Trophoblast cell (in vitro differentiated cells and primary cell): ENCODE measurements at regions not wholly inside any gene's neighbourhood (a gene's known extent, or its start where the extent isn't known, plus 50 kb on each side); places are given as distances from the start of the nearest gene placed in this dataset.

Experiments
- DNase-seq, 2 donors: peaks; one replicate each; pipeline ENCODE4 v3.0.0-alpha.2; 2016
- H2AFZ ChIP-seq: 2 replicates; pipeline ENCODE4 v1.6.1; 2013; ENCODE audit warnings: low read length, moderate library complexity, mild to moderate bottlenecking; ENCODE audit not compliant: insufficient read depth, poor library complexity
- H2AK5ac ChIP-seq: 2 replicates; pipeline ENCODE4 v1.6.1; 2013; ENCODE audit warnings: mild to moderate bottlenecking, low read length
- H2BK120ac ChIP-seq: 2 replicates; pipeline ENCODE4 v1.6.1; 2013; ENCODE audit warnings: low read length, mild to moderate bottlenecking, moderate library complexity; ENCODE audit not compliant: insufficient read depth, poor library complexity
- H2BK12ac ChIP-seq: 2 replicates; pipeline ENCODE4 v1.6.1; 2013; ENCODE audit warnings: mild to moderate bottlenecking, low read length, moderate library complexity
- H2BK5ac ChIP-seq: 2 replicates; pipeline ENCODE4 v1.6.1; 2013; ENCODE audit warnings: low read length, low read depth, moderate library complexity, mild to moderate bottlenecking; ENCODE audit not compliant: poor library complexity
- H3K14ac ChIP-seq: 2 replicates; pipeline ENCODE4 v1.6.1; 2013; ENCODE audit warnings: mild to moderate bottlenecking, low read length
- H3K18ac ChIP-seq: 2 replicates; pipeline ENCODE4 v1.6.1; 2013; ENCODE audit warnings: mild to moderate bottlenecking, low read length
- H3K23ac ChIP-seq: 2 replicates; pipeline ENCODE4 v1.6.1; 2013; ENCODE audit warnings: low read length
- H3K27ac ChIP-seq: 2 replicates; pipeline ENCODE4 v1.5.1; 2013; ENCODE audit warnings: low read depth, mild to moderate bottlenecking, inconsistent platforms, low read length, moderate library complexity
- H3K27me3 ChIP-seq: 2 replicates; pipeline ENCODE4 v1.6.1; 2013; ENCODE audit warnings: inconsistent platforms, mild to moderate bottlenecking, low read length, moderate library complexity; ENCODE audit not compliant: insufficient read depth
- H3K36me3 ChIP-seq, 2 experiments: 1 replicate in 1 of 2; 2 replicates in 1 of 2; pipeline ENCODE4 v1.6.1; 2013; ENCODE audit warnings: low read length in 2 of 2, mild to moderate bottlenecking in 2 of 2, moderate library complexity in 1 of 2; ENCODE audit not compliant: insufficient read depth in 2 of 2, control insufficient read depth in 1 of 2
- H3K4ac ChIP-seq: 2 replicates; pipeline ENCODE4 v1.6.1; 2013; ENCODE audit warnings: low read depth, mild to moderate bottlenecking, low read length, moderate library complexity
- H3K4me1 ChIP-seq, 2 experiments: 1 replicate in 1 of 2; 2 replicates in 1 of 2; pipeline ENCODE4 v1.6.1; 2013; ENCODE audit warnings: low read length in 2 of 2, mild to moderate bottlenecking in 2 of 2, moderate library complexity in 1 of 2; ENCODE audit not compliant: insufficient read depth in 2 of 2, control insufficient read depth in 1 of 2
- H3K4me2 ChIP-seq: 2 replicates; pipeline ENCODE4 v1.6.1; 2013; ENCODE audit warnings: inconsistent platforms, mild to moderate bottlenecking, low read length, moderate library complexity
- H3K4me3 ChIP-seq: 2 replicates; pipeline ENCODE4 v1.5.1; 2013; ENCODE audit warnings: mild to moderate bottlenecking, low read depth, low read length, inconsistent platforms
- H3K79me1 ChIP-seq: one replicate; pipeline ENCODE4 v1.6.1; 2013; ENCODE audit warnings: low read length
- H3K79me2 ChIP-seq: 2 replicates; pipeline ENCODE4 v1.6.1; 2013; ENCODE audit warnings: low read length, mild to moderate bottlenecking; ENCODE audit not compliant: control insufficient read depth, insufficient read depth, poor library complexity
- H3K9ac ChIP-seq: 2 replicates; pipeline ENCODE4 v1.6.1; 2013; ENCODE audit warnings: mild to moderate bottlenecking, low read length
- H3K9me3 ChIP-seq: 2 replicates; pipeline ENCODE4 v1.6.1; 2013; ENCODE audit warnings: low read depth, mild to moderate bottlenecking, control low read depth, inconsistent platforms, low read length; ENCODE audit not compliant: insufficient read depth
- H4K12ac ChIP-seq: 2 replicates; pipeline ENCODE4 v1.6.1; 2013; ENCODE audit warnings: low read depth, mild to moderate bottlenecking, low read length, moderate library complexity
- H4K8ac ChIP-seq: 2 replicates; pipeline ENCODE4 v1.6.1; 2013; ENCODE audit warnings: low read depth, mild to moderate bottlenecking, low read length, moderate library complexity
- H4K91ac ChIP-seq: one replicate; pipeline ENCODE4 v1.6.1; 2013; ENCODE audit warnings: low read depth, mild to moderate bottlenecking, low read length, moderate library complexity
- WGBS: extraction: QIAGEN DNeasy Blood & Tissue Kit; methylation state at CpG from one replicate; pipeline ENCODE4 v1.1.7; 2013; ENCODE audit warnings: missing lambda C conversion rate; ENCODE audit not compliant: insufficient read length, insufficient coverage; ENCODE audit errors: extremely low coverage; 5-methylcytosine and 5-hydroxymethylcytosine counted together

- no peak overlapping the region for H2BK5ac ChIP-seq
- H3K79me1 ChIP-seq: no peaks in the 10 kb centered on the region
- H3K27me3 ChIP-seq: no peaks in the 10 kb centered on the region
- H4K8ac ChIP-seq: no peak overlapping the region
- no peak overlapping the region for H2AFZ ChIP-seq
- H3K27ac ChIP-seq: no peak overlapping the region
- H3K79me2 ChIP-seq: no peaks in the 10 kb centered on the region
- H3K14ac ChIP-seq: no peak overlapping the region
- no peaks in the 10 kb centered on the region for H3K9me3 ChIP-seq
- no peaks in the 10 kb centered on the region for H3K36me3 ChIP-seq
- no peak overlapping the region for H3K4me3 ChIP-seq
- WGBS: no CpG with 5 or more reads among the region's 2 CpGs
- no peak overlapping the region for H2BK120ac ChIP-seq
- H2BK12ac ChIP-seq: no peak overlapping the region
- H4K12ac ChIP-seq: no peak overlapping the region
- H3K4ac ChIP-seq: no peak overlapping the region
- H3K18ac ChIP-seq: no peak overlapping the region
- no peak overlapping the region for H3K4me2 ChIP-seq
- no peak overlapping the region for H2AK5ac ChIP-seq
- H4K91ac ChIP-seq: no peak overlapping the region
- no peak overlapping the region for H3K9ac ChIP-seq
- H3K23ac ChIP-seq: no peak overlapping the region
- DNase-seq: no peak
- H3K4me1 ChIP-seq: no peaks in the 10 kb centered on the region
These were observed 124.3 kb upstream of the MCHR2 start for GRCh38 chr6:100118301-100118700.

- Histone ChIP-seq H3K9me3 (no peaks in the 10 kb centered on the region), H3K27ac (no peak overlapping the region)
These were observed 123.7 kb upstream of the MCHR2 start for GRCh38 chr6:100117680-100118079.

GRCh38 chr6:100116411-100117194 is 122.6 kb upstream of the MCHR2 start:
- Histone ChIP-seq H3K4me1 (no peaks in the 10 kb centered on the region), H2BK12ac (no peak overlapping the region), H2BK5ac (no peak overlapping the region), H3K27ac (no peak overlapping the region), H2AFZ (no peak overlapping the region), H4K12ac (no peak overlapping the region), H2AK5ac (no peak overlapping the region), H3K14ac (no peak overlapping the region), H4K91ac (no peak overlapping the region), H3K4ac (no peak overlapping the region), H3K18ac (no peak overlapping the region), H3K36me3 (no peaks in the 10 kb centered on the region), H3K27me3 (no peaks in the 10 kb centered on the region), H3K79me2 (no peaks in the 10 kb centered on the region), H3K9me3 (no peaks in the 10 kb centered on the region), H3K79me1 (no peaks in the 10 kb centered on the region), H3K4me2 (no peak overlapping the region), H4K8ac (no peak overlapping the region), H3K23ac (no peak overlapping the region), H3K9ac (no peak overlapping the region), H3K4me3 (no peak overlapping the region), H2BK120ac (no peak overlapping the region)
- peak; percentile 52 to 77 for DNase-seq
- WGBS: no CpG with 5 or more reads among the region's 4 CpGs

More at GRCh38 chr6:100117680-100118079, 123.7 kb upstream of the MCHR2 start:
- Histone ChIP-seq H3K4me3 (no peak overlapping the region), H3K14ac (no peak overlapping the region), H4K12ac (no peak overlapping the region), H2BK12ac (no peak overlapping the region), H3K27me3 (no peaks in the 10 kb centered on the region), H2AFZ (no peak overlapping the region), H4K91ac (no peak overlapping the region), H3K4ac (no peak overlapping the region), H3K4me1 (no peaks in the 10 kb centered on the region), H2BK5ac (no peak overlapping the region), H2BK120ac (no peak overlapping the region), H3K79me1 (no peaks in the 10 kb centered on the region), H3K23ac (no peak overlapping the region), H3K4me2 (no peak overlapping the region), H3K36me3 (no peaks in the 10 kb centered on the region), H3K18ac (no peak overlapping the region), H4K8ac (no peak overlapping the region), H3K79me2 (no peaks in the 10 kb centered on the region), H2AK5ac (no peak overlapping the region), H3K9ac (no peak overlapping the region)
- WGBS: no CpG with 5 or more reads among the region's 5 CpGs
- DNase-seq: no peak

- Histone ChIP-seq H3K4me2 (no peak overlapping the region), H2AK5ac (no peak overlapping the region), H2BK12ac (no peak overlapping the region), H4K12ac (no peak overlapping the region), H3K79me1 (no peaks in the 10 kb centered on the region), H2AFZ (no peak overlapping the region), H3K4ac (no peak overlapping the region), H3K9me3 (no peaks in the 10 kb centered on the region), H3K79me2 (no peaks in the 10 kb centered on the region), H3K9ac (no peak overlapping the region), H4K91ac (no peak overlapping the region), H3K18ac (no peak overlapping the region), H2BK120ac (no peak overlapping the region), H3K14ac (no peak overlapping the region), H3K4me1 (no peaks in the 10 kb centered on the region), H4K8ac (no peak overlapping the region), H3K23ac (no peak overlapping the region), H3K27ac (no peak overlapping the region), H2BK5ac (no peak overlapping the region), H3K27me3 (no peaks in the 10 kb centered on the region), H3K4me3 (no peak overlapping the region), H3K36me3 (no peaks in the 10 kb centered on the region)
- no peak for DNase-seq
- WGBS: no CpG with 5 or more reads among the region's 1 CpG
These were observed 121.5 kb upstream of the MCHR2 start for GRCh38 chr6:100115407-100116101.
